H9 (cell line): ENCODE measurements at regions not wholly inside any gene's neighbourhood (a gene's known extent, or its start where the extent isn't known, plus 50 kb on each side); places are given as distances from the start of the nearest gene placed in this dataset.

ENCODE experiments used
- DNase-seq: peaks from one replicate; pipeline ENCODE4 v3.0.0-alpha.2; 2017
- H2AFZ ChIP-seq: one replicate; pipeline ENCODE4 v1.6.1; 2013; ENCODE audit warnings: mild to moderate bottlenecking, low read length, control low read depth, moderate library complexity
- H2AK5ac ChIP-seq: 2 replicates; pipeline ENCODE4 v1.6.1; 2013; ENCODE audit warnings: low read length, control low read depth, mixed read lengths; ENCODE audit not compliant: insufficient read length
- H2BK120ac ChIP-seq: one replicate; pipeline ENCODE4 v1.6.1; 2013; ENCODE audit warnings: low read depth, mild to moderate bottlenecking, low read length, control low read depth, inconsistent platforms; ENCODE audit not compliant: poor library complexity, severe bottlenecking
- H2BK12ac ChIP-seq: 2 replicates; pipeline ENCODE4 v1.6.1; 2013; ENCODE audit warnings: low read length, control low read depth, mixed read lengths, low read depth; ENCODE audit not compliant: insufficient read length
- H2BK15ac ChIP-seq: 2 replicates; pipeline ENCODE4 v1.6.1; 2013; ENCODE audit warnings: low read depth, low read length, control low read depth
- H2BK20ac ChIP-seq: one replicate; pipeline ENCODE4 v1.6.1; 2013; ENCODE audit warnings: low read depth, mild to moderate bottlenecking, low read length, control low read depth, inconsistent platforms; ENCODE audit not compliant: poor library complexity, severe bottlenecking
- H2BK5ac ChIP-seq: 2 replicates; pipeline ENCODE4 v1.6.1; 2013; ENCODE audit warnings: low read length, control low read depth, mixed read lengths; ENCODE audit not compliant: insufficient read length
- H3K14ac ChIP-seq: 2 replicates; pipeline ENCODE4 v1.6.1; 2013; ENCODE audit warnings: low read length, control low read depth; ENCODE audit not compliant: insufficient read depth
- H3K18ac ChIP-seq: 2 replicates; pipeline ENCODE4 v1.6.1; 2013; ENCODE audit warnings: low read depth, mild to moderate bottlenecking, mixed read lengths, low read length, control low read depth; ENCODE audit not compliant: insufficient read length
- H3K23ac ChIP-seq: 2 replicates; pipeline ENCODE4 v1.6.1; 2013; ENCODE audit warnings: low read length, control low read depth, mixed read lengths, low read depth; ENCODE audit not compliant: insufficient read length
- H3K23me2 ChIP-seq: 2 replicates; pipeline ENCODE4 v1.6.1; 2013; ENCODE audit warnings: low read depth, mild to moderate bottlenecking, mixed read lengths, low read length, control low read depth; ENCODE audit not compliant: insufficient read length, poor library complexity, severe bottlenecking
- H3K27ac ChIP-seq: 2 replicates; pipeline ENCODE4 v1.5.1; 2013; ENCODE audit warnings: low read length, control low read depth, mixed read lengths, low read depth; ENCODE audit not compliant: insufficient read length
- H3K27me3 ChIP-seq: 2 replicates; pipeline ENCODE4 v1.6.1; 2013; ENCODE audit warnings: low read length, control low read depth, inconsistent platforms; ENCODE audit not compliant: insufficient read depth
- H3K4ac ChIP-seq: 2 replicates; pipeline ENCODE4 v1.6.1; 2013; ENCODE audit warnings: low read depth, mild to moderate bottlenecking, control low read depth, inconsistent platforms, low read length, moderate library complexity
- H3K4me1 ChIP-seq: 2 replicates; pipeline ENCODE4 v1.6.1; 2013; ENCODE audit warnings: low read length, control low read depth, inconsistent platforms; ENCODE audit not compliant: insufficient read depth
- H3K4me2 ChIP-seq: 2 replicates; pipeline ENCODE4 v1.6.1; 2013; ENCODE audit warnings: low read length, control low read depth, mixed read lengths; ENCODE audit not compliant: insufficient read length, insufficient read depth
- H3K56ac ChIP-seq: 2 replicates; pipeline ENCODE4 v1.6.1; 2013; ENCODE audit warnings: low read depth, mild to moderate bottlenecking, mixed read lengths, low read length, control low read depth; ENCODE audit not compliant: insufficient read length
- H3K79me1 ChIP-seq: 2 replicates; pipeline ENCODE4 v1.6.1; 2013; ENCODE audit warnings: low read depth, mild to moderate bottlenecking, moderate library complexity, low read length, control low read depth, inconsistent platforms; ENCODE audit not compliant: insufficient read depth, poor library complexity, severe bottlenecking
- H3K79me2 ChIP-seq: 2 replicates; pipeline ENCODE4 v1.6.1; 2013; ENCODE audit warnings: low read length, control low read depth, inconsistent platforms; ENCODE audit not compliant: insufficient read depth
- H3K9ac ChIP-seq: 2 replicates; pipeline ENCODE4 v1.6.1; 2013; ENCODE audit warnings: low read length, control low read depth, mixed read lengths; ENCODE audit not compliant: insufficient read length; ENCODE audit errors: extremely low read depth
- H3K9me3 ChIP-seq: one replicate; pipeline ENCODE4 v1.6.1; 2013; ENCODE audit warnings: low read depth, low read length, inconsistent platforms; ENCODE audit not compliant: control insufficient read depth
- H3T11ph ChIP-seq: one replicate; pipeline ENCODE4 v1.6.1; 2013; ENCODE audit warnings: mild to moderate bottlenecking, low read length, control low read depth, inconsistent platforms
- H4K20me1 ChIP-seq: one replicate; pipeline ENCODE4 v1.6.1; 2013; ENCODE audit not compliant: control insufficient read depth, insufficient read length, insufficient read depth
- H4K5ac ChIP-seq: 2 replicates; pipeline ENCODE4 v1.6.1; 2013; ENCODE audit warnings: low read depth, mild to moderate bottlenecking, mixed read lengths, low read length, control low read depth; ENCODE audit not compliant: insufficient read length
- H4K8ac ChIP-seq: replicated peaks from 2 replicates; pipeline ENCODE4 v1.6.1; 2013; ENCODE audit warnings: low read length, control low read depth, mixed read lengths, low read depth; ENCODE audit not compliant: insufficient read length
- H4K91ac ChIP-seq: 2 replicates; pipeline ENCODE4 v1.6.1; 2013; ENCODE audit warnings: low read depth, mild to moderate bottlenecking, moderate library complexity, mixed read lengths, low read length, control low read depth; ENCODE audit not compliant: insufficient read length
- H3K27ac Mint-ChIP-seq, 3 experiments: 2 replicates in 2 of 3; 3 replicates in 1 of 3; pipeline ENCODE4 v1.8.0; 2020 to 2021; ENCODE audit warnings: mixed read lengths in 3 of 3, mild to moderate bottlenecking in 1 of 3, moderate library complexity in 1 of 3
- H3K27me3 Mint-ChIP-seq: 2 replicates; pipeline ENCODE4 v1.8.0; 2021; ENCODE audit warnings: low read depth, mild to moderate bottlenecking, moderate library complexity, mixed read lengths
- H3K36me3 Mint-ChIP-seq, 3 experiments: 2 replicates in 2 of 3; 3 replicates in 1 of 3; pipeline ENCODE4 v1.8.0; 2020 to 2021; ENCODE audit warnings: low read depth in 3 of 3, mixed read lengths in 3 of 3; ENCODE audit not compliant: insufficient read depth in 1 of 3
- H3K4me1 Mint-ChIP-seq, 2 experiments: 2 replicates each; pipeline ENCODE4 v1.8.0; 2020; ENCODE audit warnings: mixed read lengths in 2 of 2
- H3K4me3 Mint-ChIP-seq, 2 experiments: 2 replicates in 1 of 2; 3 replicates in 1 of 2; pipeline ENCODE4 v1.8.0; 2020 to 2021; ENCODE audit warnings: mild to moderate bottlenecking in 2 of 2, mixed read lengths in 2 of 2, moderate library complexity in 1 of 2
- H3K9me3 Mint-ChIP-seq, 2 experiments: 2 replicates in 1 of 2; 3 replicates in 1 of 2; pipeline ENCODE4 v1.8.0; 2020; ENCODE audit warnings: mild to moderate bottlenecking in 2 of 2, mixed read lengths in 2 of 2, moderate library complexity in 1 of 2
- WGBS: extraction: QIAGEN DNeasy Blood & Tissue Kit; methylation state at CpG from one replicate; pipeline ENCODE4 v1.1.7; 2013; ENCODE audit warnings: missing lambda C conversion rate, low lambda C conversion rate, mixed read lengths; ENCODE audit not compliant: insufficient read length; ENCODE audit errors: extremely low coverage; 5-methylcytosine and 5-hydroxymethylcytosine counted together
- TF ChIP-seq, protein P1 (sequence below): fragments of 200-600 bp; sonication (generic); conservative IDR thresholded peaks from 3 replicates; pipeline ENCODE4 v1.8.0; 2021; ENCODE audit warnings: antibody characterized with exemption, mild to moderate bottlenecking

GRCh38 chr14:82190742-82191141 is 657.1 kb upstream of the SEL1L start:
- no peak overlapping the region for H3K4me3 Mint-ChIP-seq
- no peak for DNase-seq
- H2BK15ac ChIP-seq, result no peak overlapping the region
- no peak overlapping the region for H2AFZ ChIP-seq
- no peak overlapping the region for H2AK5ac ChIP-seq
- no peak overlapping the region for H4K91ac ChIP-seq
- no peak overlapping the region for H3T11ph ChIP-seq
- TF ChIP-seq, protein P1, sequence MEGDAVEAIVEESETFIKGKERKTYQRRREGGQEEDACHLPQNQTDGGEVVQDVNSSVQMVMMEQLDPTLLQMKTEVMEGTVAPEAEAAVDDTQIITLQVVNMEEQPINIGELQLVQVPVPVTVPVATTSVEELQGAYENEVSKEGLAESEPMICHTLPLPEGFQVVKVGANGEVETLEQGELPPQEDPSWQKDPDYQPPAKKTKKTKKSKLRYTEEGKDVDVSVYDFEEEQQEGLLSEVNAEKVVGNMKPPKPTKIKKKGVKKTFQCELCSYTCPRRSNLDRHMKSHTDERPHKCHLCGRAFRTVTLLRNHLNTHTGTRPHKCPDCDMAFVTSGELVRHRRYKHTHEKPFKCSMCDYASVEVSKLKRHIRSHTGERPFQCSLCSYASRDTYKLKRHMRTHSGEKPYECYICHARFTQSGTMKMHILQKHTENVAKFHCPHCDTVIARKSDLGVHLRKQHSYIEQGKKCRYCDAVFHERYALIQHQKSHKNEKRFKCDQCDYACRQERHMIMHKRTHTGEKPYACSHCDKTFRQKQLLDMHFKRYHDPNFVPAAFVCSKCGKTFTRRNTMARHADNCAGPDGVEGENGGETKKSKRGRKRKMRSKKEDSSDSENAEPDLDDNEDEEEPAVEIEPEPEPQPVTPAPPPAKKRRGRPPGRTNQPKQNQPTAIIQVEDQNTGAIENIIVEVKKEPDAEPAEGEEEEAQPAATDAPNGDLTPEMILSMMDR, result no peak
- H2BK5ac ChIP-seq, result no peak overlapping the region
- no peaks in the 10 kb centered on the region for H3K4me1 Mint-ChIP-seq
- no peak overlapping the region for H3K27ac Mint-ChIP-seq
- H3K9me3 Mint-ChIP-seq, result peaks cover 12 to 24% of the 10 kb centered on the region in 2 experiments; a peak in 4 of 5 replicates
- no peak overlapping the region for H3K14ac ChIP-seq
- no peaks in the 10 kb centered on the region for H4K20me1 ChIP-seq
- H3K27ac ChIP-seq, result no peak overlapping the region
- H3K27me3 ChIP-seq, result no peaks in the 10 kb centered on the region
- no peaks in the 10 kb centered on the region for H3K9me3 ChIP-seq
- peaks cover 0 to 3% (median 0%) of the 10 kb centered on the region in 3 experiments; a peak in 3 of 7 replicates for H3K36me3 Mint-ChIP-seq
- H3K23me2 ChIP-seq, result no peaks in the 10 kb centered on the region
- H4K5ac ChIP-seq, result no peak overlapping the region
- H3K4me1 ChIP-seq, result no peaks in the 10 kb centered on the region
- no peak overlapping the region for H3K4ac ChIP-seq
- H3K4me2 ChIP-seq, result no peak overlapping the region
- no peak overlapping the region for H3K23ac ChIP-seq
- no peaks in the 10 kb centered on the region for H3K27me3 Mint-ChIP-seq
- no peaks in the 10 kb centered on the region for H3K79me1 ChIP-seq
- no peak overlapping the region for H2BK12ac ChIP-seq
- H4K8ac ChIP-seq, result no peak overlapping the region
- H3K18ac ChIP-seq, result no peak overlapping the region
- H3K56ac ChIP-seq, result no peak overlapping the region
- no peak overlapping the region for H3K9ac ChIP-seq
- H2BK20ac ChIP-seq, result no peak overlapping the region
- WGBS, result no CpG with 5 or more reads among the region's 3 CpGs
- no peaks in the 10 kb centered on the region for H3K79me2 ChIP-seq
- H2BK120ac ChIP-seq, result no peak overlapping the region
